K562 (cell line): ENCODE measurements at regions not wholly inside any gene's neighbourhood (a gene's known extent, or its start where the extent isn't known, plus 50 kb on each side); places are given as distances from the start of the nearest gene placed in this dataset.

Experiments used
- ATF4 ChIP-seq: fragments of 450-650 bp; formaldehyde crosslinking; IDR thresholded peaks from 2 replicates; pipeline ENCODE4 v1.4.0; 2022; ENCODE audit warnings: mild to moderate bottlenecking, moderate library complexity
- CBFA2T3 ChIP-seq: fragments of 450-650 bp; IDR thresholded peaks from 2 replicates; pipeline ENCODE4 v1.6.1; 2017
- CTCF ChIP-seq, 3 experiments: IDR thresholded peaks in 2 of 3; conservative IDR thresholded peaks in 1 of 3; 2 replicates each; pipeline ENCODE4 v1.5.1; 2011 to 2012; ENCODE audit warnings: low read length in 3 of 3, mild to moderate bottlenecking in 3 of 3, control low read depth in 2 of 3, improper control_type of control experiment in 1 of 3, inconsistent platforms in 1 of 3, low read depth in 1 of 3, mixed read lengths in 1 of 3, moderate library complexity in 1 of 3; ENCODE audit not compliant: insufficient read depth in 2 of 3
- HMG20A ChIP-seq: fragments of 450-650 bp; formaldehyde crosslinking; conservative IDR thresholded peaks from 2 replicates; pipeline ENCODE4 v1.4.0; 2020; ENCODE audit warnings: mild to moderate bottlenecking, mixed read lengths
- KAT2B ChIP-seq: IDR thresholded peaks from one replicate; pipeline ENCODE4 v1.6.1; 2012; ENCODE audit warnings: low read depth, mild to moderate bottlenecking, control low read depth, inconsistent platforms, low read length, moderate library complexity
- POLR2A ChIP-seq: fragments of 450-650 bp; conservative IDR thresholded peaks from 2 replicates; pipeline ENCODE4 v1.6.1; 2016
- PREB ChIP-seq: sonication (generic); formaldehyde crosslinking; IDR thresholded peaks from 2 replicates; pipeline ENCODE4 v1.8.1; 2023; ENCODE audit warnings: mild to moderate bottlenecking, missing genetic modification reagents
- REST ChIP-seq, 2 experiments: fragments of 450-650 bp; formaldehyde crosslinking in 1 of 2; IDR thresholded peaks; 2 replicates each; pipeline versions ENCODE4 v1.4.0 to v1.6.1; 2014 to 2020; ENCODE audit warnings: mild to moderate bottlenecking in 2 of 2, borderline replicate concordance in 1 of 2, low read depth in 1 of 2
- SRF ChIP-seq, 2 experiments: fragments of 250-450, 450-650 bp in 1 of 2; sonication (Bioruptor Pico) in 1 of 2; sonication (generic) in 1 of 2; formaldehyde crosslinking; IDR thresholded peaks; 2 replicates each; pipeline versions ENCODE4 v1.5.0 to v1.5.1; 2020 to 2022; ENCODE audit warnings: mild to moderate bottlenecking in 1 of 2, missing genetic modification reagents in 1 of 2
- ZBTB12 ChIP-seq: fragments of 250-450 bp; sonication (Bioruptor Pico); IDR thresholded peaks from 2 replicates; pipeline ENCODE4 v1.4.0; 2020
- ZNF449 ChIP-seq: fragments of 250-450 bp; sonication (Bioruptor Pico); IDR thresholded peaks from 2 replicates; pipeline ENCODE4 v1.8.0; 2022; ENCODE audit warnings: moderate library complexity, mild to moderate bottlenecking, inconsistent platforms

GRCh38 chr16:6903671-6904070 is 429.0 kb upstream of the RBFOX1 start:
- no peak for TF ChIP-seq POLR2A
- no peak for TF ChIP-seq KAT2B
- no peak for TF ChIP-seq ZBTB12 (CRISPR knock-in tag)
- TF ChIP-seq CTCF (IDR thresholded peaks at IDR 0.05 in 2 of 3, conservative IDR thresholded peaks at IDR 0.05 in 1 of 3; ENCODE audit: insufficient read depth in 2 of 3, low read depth in 1 of 3, low read length in 3 of 3): no peak
- no peak for TF ChIP-seq HMG20A (CRISPR knock-in tag)
- no peak for TF ChIP-seq REST (IDR thresholded peaks at IDR 0.05; ENCODE audit: borderline replicate concordance)
- TF ChIP-seq REST (CRISPR knock-in tag; IDR thresholded peaks at IDR 0.05; ENCODE audit: low read depth): no peak
- TF ChIP-seq ZNF449 (CRISPR knock-in tag): no peak
- TF ChIP-seq SRF (CRISPR knock-in tag; IDR thresholded peaks at IDR 0.05): no peak
- TF ChIP-seq PREB (CRISPR knock-in tag): no peak
- TF ChIP-seq CBFA2T3: no peak
- no peak for TF ChIP-seq ATF4 (CRISPR knock-in tag)
